Stimulated activated CD8-positive, alpha-beta memory T cell treated with anti-CD3 and anti-CD28 coated beads, Interleukin-12 subunit alpha, Interleukin-12 subunit beta, amount 100 ng/mL, for 24 hours (primary cell): ENCODE measurements at regions not wholly inside any gene's neighbourhood (a gene's known extent, or its start where the extent isn't known, plus 50 kb on each side); places are given as distances from the start of the nearest gene placed in this dataset.

Experiments
- DNase-seq: peaks from one replicate; pipeline ENCODE4 v3.0.0-alpha.2; 2020; ENCODE audit errors: extremely low read depth

DNA sequence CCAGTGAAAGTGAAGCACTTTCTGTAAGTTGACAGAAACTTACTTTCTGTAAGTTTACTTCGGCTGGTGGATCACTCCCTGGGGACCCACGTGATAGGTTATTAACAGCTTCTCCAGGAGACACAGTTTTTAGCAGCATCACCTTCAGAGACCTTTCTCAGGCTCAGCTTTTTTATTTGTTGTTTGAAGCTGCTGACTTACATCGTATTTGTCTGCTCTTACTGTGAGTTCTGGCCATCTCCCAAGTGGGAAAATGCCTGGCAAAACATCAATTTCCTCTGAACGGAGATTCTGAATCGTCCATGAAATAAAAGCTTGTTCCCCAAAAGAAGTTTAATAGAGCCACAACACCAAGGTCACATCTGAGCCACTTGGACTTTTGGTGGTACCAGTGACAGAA is 178.7 kb upstream of the PODXL start:
- DNase-seq = no peak

DNA sequence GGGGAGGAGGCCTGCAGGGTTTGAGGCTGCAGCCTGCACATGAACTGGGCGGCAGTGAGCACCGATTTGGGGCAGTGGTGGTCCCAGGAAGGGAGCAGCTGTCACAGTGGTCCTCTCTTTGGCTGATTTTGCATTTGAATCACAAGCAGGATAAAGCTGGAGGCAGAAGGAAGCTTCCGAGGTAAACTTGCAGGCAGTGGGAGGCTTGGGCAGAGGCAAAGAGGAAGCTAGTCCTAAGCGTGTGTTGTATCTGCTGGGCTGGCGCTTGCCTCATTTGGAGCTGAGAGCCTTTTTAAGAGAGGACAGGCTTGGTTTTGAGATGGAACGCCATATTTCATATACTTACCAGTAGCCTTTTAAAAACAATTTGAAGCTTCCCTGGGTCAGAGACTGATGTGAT is 177.2 kb upstream of the PODXL start:
- no peak for DNase-seq

DNA sequence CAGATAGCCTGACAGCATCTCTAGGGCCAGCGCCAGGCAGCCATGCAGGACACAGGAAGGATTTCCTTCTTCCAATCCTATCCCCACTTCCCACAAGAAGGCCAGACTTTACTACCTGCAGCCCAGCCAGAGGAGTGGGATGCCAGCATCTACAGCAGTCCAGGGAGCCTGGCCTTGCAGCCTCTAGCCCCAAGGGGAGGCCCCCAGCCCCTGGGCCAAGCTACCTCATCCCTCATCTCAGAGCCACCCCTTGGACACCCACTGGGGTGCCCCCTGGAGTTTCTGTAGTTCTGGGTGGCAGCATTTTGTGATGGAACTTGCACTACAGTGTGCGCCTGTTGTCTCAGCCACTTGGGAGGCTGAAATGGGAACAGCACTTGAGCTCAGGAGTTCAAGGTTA is 170.8 kb upstream of the PODXL start:
- DNase-seq = no peak

DNA sequence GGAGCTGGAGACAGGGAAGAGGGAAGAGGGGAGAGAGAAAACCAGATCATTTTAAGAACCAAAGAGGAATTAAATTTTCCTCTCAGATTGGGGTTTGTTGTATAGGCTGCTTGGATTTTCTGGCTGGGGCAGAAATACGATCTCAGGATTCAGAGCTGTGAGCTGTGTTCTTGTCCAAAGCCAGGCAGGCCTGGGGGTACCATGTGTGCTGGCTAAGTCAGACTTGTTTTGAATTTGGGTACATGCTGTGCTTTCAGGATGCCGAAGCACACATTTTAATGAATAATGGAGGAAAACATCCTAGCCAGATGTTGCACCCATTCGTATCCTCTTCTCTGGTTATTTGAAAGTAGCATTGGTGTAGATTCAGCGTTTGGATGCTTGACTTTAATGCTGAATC is 170.3 kb upstream of the PODXL start:
- no peak for DNase-seq

DNA sequence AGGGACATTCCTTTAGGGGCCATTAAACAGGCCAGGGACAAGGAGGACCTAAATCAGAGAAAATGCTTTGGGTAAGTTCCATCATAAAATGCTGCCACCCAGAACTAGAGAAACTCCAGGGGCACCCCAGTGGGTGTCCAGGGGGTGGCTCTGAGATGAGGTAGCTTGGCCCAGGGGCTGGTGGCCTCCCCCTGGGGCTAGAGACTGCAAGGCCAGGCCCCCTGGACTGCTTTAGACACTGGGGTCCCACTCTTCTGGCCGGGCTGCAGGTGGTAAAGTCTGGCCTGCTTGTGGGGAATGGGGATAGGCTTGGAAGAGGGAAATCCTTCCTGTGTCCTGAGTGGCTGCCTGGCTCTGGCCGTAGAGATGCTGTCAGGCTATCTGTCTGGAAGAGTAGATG is 169.6 kb upstream of the PODXL start:
- no peak for DNase-seq

DNA sequence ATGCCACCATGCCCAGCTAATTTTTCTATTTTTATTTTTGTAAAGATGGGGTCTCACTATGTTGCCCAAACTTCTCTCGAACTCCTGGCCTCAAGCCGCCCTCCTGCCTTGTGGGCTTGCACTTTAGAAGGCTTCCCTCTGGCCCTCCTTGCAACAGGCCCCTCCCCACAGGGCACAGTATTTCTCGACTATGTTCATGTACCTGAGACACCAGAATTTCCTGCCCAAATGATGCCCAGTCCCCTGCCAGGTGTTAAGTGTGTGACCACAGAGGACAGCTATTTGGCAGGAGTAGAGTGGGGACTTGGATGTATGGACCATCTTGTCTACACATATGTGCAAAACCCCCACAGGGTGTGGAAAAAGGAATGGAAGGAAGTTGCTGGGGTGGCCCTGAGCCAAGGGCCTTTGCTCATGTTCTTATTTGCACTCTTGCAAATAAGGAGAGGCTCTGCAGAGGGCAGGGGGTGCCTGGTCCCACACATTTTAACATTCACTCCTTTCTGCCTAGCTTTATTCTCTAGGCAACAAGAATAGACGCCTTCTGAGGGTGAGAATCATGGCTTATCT is 168.4 kb upstream of the PODXL start:
- DNase-seq = no peak

DNA sequence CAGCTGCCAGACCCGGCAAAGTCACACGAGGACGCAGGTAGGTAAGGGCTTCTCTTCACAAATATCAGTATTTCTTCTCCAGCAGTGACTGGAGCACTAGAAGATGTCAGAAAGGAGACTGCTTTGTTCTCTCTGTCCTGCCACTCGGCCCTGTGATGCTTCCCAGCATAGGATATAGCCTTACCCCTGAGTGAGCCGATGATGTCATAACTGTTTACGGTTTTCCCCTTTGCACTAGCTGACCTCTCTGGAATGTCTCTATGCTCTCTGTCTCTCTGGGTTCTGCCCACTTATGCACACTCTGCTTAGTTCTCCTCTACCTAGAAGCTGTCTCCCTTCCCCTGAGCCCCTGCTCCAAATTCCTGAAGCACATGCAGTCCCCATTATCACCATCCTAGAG is 167.5 kb upstream of the PODXL start:
- DNase-seq = no peak

GRCh38 chr7:131722371-131722770 is 165.9 kb upstream of the PODXL start:
- no peak for DNase-seq

DNA sequence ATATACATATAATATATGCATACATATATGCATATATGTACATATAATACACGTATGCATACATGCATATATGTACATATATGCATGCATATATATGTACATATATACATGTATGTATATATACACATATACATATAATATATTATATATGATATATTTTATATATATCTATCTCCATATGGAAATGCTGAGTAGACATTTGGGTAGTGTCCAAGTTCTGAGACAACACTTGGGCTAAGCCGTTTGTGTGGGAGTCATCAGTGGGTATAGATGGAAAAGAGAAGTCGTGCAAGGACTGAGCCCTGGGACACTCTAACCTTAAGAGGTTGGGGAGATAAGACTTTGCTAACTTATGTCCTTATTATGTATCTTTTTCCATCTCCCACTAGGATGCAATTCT is 165.2 kb upstream of the PODXL start:
- DNase-seq = no peak

DNA sequence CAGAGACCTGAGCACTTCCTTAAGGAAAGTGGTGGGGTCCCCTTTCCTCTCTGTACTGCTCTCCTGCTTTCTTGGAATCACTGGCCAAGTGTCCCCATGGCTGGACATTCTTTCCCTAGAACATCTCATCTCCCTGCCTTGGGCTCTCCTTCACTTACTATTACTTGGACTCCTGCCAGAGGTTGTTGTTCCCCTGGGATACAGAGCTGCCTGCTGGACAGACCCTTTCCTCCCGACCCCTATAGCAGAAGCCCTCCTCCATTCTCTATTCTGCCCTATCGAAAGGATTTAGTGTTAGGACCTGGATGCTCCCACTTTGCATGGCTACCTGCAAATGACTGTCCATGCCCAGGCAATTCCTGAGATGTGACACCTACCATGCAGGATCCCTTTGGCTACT is 164.3 kb upstream of the PODXL start:
- no peak for DNase-seq

DNA sequence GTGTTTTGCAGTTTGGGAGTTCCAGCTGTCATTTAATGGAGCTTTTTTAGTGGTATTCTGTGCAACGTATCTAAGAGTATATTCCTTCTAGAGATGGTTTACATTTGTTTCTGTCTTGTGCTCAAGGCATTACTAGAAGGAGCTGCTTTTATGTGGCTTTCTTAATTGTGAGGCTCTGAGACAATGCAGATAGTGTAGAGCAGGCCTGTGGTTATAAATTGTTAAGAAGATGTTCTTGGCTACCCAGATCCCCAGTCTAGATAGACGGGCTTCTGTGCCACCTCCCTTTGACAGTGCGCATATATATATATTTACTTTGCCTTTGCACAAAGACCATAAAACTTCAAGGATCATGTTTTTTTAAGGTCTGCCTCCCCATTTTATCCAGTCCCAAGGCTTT is 160.8 kb upstream of the PODXL start:
- no peak for DNase-seq

DNA sequence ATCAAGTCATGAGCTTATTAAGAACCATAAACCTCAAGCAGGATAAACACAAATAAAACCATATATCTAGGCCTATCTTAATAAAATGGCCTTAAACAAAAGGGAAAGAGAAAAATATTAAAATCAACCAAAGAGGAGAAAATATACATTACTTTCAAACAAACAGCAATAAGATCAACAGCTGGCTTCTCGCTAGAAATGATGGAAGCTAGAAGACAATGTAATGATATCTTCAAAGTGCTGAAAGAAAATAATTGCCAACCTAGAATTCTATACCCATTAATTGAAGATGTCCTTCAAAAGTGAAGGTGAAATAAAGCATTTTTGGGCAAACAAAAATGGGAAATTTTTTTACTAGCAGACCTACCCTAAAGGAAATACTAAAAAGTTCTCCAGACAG is 142.9 kb upstream of the PODXL start:
- no peak for DNase-seq

DNA sequence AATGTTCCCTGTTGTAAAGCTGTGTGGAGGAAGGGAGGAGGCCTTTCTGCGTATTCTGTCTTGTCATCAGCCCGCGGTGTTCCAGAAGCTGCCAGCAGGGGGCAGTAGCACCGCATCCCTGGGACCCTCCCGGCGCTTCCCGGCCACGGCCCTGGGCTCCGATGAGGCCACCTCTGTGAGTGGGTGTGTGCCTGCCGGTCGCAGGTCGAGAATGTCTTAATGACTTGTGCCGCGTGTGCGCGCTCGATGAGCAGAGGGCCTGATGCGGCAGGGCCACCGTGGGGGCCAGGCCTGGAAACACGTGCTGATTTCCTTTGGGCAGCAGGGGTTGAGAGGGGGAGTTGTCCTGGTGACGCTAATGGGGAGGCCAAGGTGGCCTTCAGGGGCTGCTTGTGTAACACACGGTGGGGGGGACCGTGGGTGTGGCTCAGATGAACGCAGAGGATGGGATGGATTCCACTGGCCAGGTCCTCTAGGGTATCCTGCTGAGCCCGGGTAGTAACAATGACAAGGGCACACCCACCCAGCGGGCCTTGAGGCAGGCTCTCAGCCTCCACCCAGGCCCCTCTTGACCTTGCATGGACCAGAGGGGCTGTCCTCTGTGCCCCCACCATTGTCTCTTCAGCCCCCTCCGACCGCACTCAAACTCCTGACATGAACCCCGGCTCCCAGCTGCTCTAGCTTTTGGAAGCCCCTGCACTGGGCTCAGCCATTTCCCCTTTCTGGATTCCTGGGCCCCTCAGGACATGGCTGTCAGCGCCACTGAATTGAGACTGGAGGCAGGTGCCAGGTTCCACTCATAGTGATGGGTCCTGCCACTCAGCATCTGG is 135.9 kb upstream of the PODXL start:
- DNase-seq = peak; percentile 3

DNA sequence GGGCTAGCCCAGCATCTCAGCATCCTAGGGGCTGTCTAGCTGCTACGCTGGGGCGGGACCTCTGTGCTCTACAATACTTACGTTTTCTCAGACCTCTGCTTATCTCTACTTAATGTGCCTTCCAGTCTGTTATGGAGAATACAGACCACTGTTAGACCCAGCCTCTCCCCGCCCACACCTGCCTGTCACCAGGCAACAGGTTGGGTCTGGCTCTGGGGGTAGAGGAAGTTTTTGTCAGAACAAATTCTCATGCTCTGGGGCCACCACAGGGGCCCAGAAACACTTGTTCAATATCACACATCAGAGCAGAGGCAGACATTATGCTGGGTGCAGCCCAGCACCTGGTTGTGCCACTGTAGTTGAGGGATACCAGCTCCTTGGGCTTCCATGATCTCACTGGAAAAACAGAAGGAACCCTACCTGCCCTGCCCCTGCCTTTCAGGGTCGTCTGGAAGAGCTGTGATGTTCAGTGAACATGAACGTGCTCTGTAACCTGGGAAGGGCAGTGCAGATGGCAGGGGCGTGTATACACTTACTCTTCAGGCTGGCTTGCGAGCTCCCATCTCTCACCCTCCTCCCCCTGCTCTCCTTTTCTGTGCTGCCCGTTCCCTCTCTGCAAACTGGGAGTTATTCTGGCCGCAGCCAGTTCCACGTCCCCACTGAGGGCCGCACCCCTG is 135.2 kb upstream of the PODXL start:
- DNase-seq = no peak

- DNase-seq = no peak
These were observed 134.0 kb upstream of the PODXL start for GRCh38 chr7:131690441-131690840.

DNA sequence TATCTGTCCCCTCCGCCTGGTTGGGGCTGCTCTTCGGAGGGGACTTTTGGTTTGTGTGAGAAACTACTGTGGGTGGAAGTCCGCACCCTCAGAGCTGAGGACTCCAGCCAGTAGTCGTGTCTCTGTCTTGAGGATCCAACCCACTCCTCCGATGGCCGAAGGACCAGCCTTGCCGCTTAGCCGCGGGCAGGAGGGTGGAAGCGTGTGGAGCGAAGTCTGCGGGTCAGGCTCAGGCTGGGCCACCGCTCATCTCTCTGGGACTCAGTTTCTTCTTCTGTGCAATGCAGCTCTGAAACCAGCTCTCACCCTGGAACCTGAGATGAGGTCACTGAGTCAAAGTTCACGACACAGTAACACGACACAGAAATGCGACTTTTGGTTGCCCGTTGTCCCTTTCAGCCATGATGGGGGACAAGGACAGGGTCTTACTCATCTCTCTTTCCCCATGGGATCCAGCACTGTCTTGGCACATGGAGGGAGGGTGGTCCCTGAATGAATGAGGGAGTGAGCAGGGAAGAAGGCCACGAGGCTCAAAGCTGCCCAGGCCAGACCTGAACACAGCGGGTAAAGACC is 133.3 kb upstream of the PODXL start:
- DNase-seq = no peak

DNA sequence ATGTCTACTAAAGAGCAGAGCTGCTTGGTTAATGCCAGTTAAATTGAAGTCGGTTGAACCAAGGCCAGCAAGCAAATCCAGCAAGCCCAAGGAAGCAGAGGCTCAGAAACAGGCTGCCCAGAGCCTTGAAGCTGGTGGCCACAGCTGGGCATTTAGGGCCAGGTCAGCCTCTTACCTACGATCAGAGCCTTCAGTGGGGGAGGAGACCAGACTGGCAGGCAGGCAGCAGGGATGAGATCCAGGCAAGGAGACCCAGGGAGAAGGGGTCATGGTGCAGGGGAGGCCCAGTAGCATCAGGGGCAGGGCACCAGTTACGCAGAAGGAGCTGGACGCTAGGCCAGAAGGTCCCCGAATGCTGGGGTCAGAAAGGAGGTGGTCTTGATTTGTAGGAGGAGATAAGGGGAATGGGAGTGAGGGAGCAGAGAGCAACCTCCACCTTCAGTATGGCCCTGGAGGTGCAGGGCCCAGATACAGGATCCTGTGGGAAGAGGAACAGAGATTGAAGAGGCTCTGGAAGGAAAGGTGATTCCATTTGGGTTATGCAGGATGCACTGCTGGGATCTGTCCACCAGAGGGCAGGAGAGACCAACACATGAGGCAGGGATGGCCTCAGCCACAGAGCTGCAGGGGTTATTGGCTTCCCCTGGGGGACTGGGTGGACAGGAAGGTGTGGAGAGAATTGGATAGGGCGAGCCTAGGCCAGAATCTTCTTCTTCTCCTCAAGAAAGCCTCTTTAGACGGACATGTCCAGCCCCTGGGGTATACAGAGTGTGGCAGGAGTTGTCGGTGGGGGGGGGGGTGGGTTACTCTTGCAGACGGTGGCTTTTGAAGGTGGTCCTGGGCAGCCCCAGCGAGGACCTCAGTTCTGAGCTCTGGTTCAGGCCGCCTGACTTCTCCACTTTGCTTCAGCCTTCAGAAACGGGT is 132.6 kb upstream of the PODXL start:
- DNase-seq = peak; percentile 11

- no peak for DNase-seq
These were observed 130.9 kb upstream of the PODXL start for GRCh38 chr7:131687296-131687695.

GRCh38 chr7:131686833-131687232 is 130.4 kb upstream of the PODXL start:
- DNase-seq = no peak

DNA sequence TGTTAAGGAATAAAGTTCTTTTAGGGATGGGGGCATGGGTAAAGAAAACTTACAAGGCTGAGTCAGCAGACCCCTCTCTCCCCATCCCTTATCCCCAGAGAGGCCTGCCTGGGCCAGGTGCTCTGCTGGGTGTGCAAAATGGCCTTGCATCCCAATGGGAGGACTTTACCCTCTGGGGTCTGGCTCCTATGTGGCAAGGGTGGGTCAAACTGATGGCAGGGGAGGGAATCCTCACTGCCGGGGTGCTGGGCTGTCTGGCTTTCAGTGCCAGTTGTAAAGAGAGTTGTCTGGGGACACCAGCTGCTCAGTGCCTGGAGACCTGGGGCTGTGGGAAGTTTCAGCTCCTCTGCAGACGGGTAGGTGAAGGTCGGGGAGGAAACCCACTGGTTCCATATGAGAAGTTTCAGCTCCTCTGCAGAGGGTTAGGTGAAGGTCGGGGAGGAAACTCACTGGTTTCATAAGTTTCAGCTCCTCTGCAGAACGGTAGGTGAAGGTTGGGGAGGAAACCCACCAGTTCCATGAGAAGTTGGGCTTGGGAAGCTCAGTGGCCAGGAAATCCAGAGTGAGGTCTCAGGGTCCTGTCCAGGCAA is 127.2 kb upstream of the PODXL start:
- DNase-seq = no peak

DNA sequence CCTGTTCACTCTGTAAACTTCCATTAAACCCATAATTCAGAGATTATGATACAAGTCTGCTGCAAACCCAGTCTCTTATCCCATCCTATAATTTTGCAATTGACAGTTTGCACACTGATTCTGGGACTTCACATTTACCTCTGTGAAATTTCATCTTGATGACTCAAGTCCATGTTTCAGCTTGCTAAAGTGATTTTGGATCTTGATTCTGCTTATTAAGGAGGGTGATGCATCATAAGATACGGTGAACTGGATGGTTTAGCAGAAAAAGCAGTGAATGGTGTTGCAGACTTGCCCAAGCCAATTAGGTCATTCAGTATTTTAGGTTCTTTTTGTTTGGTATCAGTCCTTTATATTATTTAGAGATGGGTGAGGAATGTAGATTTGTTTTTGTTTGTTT is 125.5 kb upstream of the PODXL start:
- DNase-seq = no peak
